Type B pancreatic cell (in vitro differentiated cells): ENCODE measurements at regions not wholly inside any gene's neighbourhood (a gene's known extent, or its start where the extent isn't known, plus 50 kb on each side); places are given as distances from the start of the nearest gene placed in this dataset.
"Not testable (repeated sequence)": the region's sequence is repeated elsewhere in the genome, so short reads cannot be mapped to it uniquely, and the experiment has no call there.

ENCODE experiments used
- DNase-seq: peaks from one replicate; pipeline ENCODE4 v3.0.0; 2021; ENCODE audit warnings: mixed read lengths; ENCODE audit not compliant: unreplicated experiment; ENCODE audit errors: extremely low spot score
- H3K27ac Mint-ChIP-seq: 2 replicates; pipeline ENCODE4 v1.8.0; 2021; ENCODE audit warnings: mild to moderate bottlenecking, mixed read lengths
- H3K27me3 Mint-ChIP-seq: 2 replicates; pipeline ENCODE4 v1.8.0; 2021; ENCODE audit warnings: mixed read lengths
- H3K36me3 Mint-ChIP-seq: 2 replicates; pipeline ENCODE4 v1.8.0; 2021; ENCODE audit warnings: mixed read lengths
- H3K4me1 Mint-ChIP-seq: one replicate; pipeline ENCODE4 v1.8.0; 2021; ENCODE audit warnings: mixed read lengths; ENCODE audit not compliant: unreplicated experiment
- H3K4me3 Mint-ChIP-seq: 2 replicates; pipeline ENCODE4 v1.8.0; 2021; ENCODE audit warnings: mild to moderate bottlenecking, mixed read lengths
- H3K9me3 Mint-ChIP-seq: 2 replicates; pipeline ENCODE4 v1.8.0; 2021; ENCODE audit warnings: mixed read lengths
- TF ChIP-seq, protein P1 (sequence below): fragments of 200-600 bp; sonication (generic); conservative IDR thresholded peaks from 2 replicates; pipeline ENCODE4 v1.5.0; 2021; ENCODE audit warnings: antibody characterized with exemption, mild to moderate bottlenecking

DNA sequence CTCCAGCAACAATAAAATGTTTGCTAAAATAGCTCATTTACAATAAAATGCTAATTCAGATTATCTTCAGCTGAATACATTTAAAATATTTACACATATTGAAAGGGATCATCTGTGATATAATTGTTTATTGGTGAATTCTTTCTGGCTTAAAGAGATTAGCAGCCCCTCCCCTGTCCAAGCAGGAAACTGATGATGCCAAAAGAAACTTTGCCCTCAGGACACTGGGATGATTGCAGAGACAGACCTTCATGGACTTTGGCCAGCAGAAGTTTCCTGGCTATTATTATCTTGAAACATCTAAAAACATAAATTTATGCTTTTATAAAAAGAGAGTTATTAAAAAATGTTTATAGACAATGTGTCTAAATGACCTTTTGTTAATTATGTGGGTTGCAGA lies 764.9 kb upstream of the MBL2 start:
- H3K27me3 Mint-ChIP-seq = no peaks in the 10 kb centered on the region

DNA sequence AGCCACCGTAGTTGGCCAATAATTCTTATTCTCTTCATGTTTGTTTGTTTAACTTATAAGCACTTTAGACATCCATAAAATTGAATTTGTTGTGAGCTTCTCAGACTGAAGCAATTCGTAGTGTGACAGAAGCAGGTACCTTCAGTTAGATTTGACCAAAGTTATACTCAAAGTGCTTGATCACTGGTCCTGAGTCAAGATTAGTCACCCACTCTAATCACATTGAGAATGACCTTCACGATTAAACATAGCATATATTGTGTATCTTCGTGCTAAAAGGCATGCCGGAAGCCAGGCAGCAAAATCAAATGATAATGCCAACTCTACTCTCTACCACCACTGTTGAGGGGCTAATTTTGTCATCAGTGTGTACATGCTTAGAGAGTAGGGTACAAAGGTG lies 763.7 kb upstream of the MBL2 start:
- no peak for DNase-seq
- no peak overlapping the region for H3K4me3 Mint-ChIP-seq
- no peaks in the 10 kb centered on the region for H3K9me3 Mint-ChIP-seq
- no peaks in the 10 kb centered on the region for H3K27me3 Mint-ChIP-seq
- TF ChIP-seq, protein P1, sequence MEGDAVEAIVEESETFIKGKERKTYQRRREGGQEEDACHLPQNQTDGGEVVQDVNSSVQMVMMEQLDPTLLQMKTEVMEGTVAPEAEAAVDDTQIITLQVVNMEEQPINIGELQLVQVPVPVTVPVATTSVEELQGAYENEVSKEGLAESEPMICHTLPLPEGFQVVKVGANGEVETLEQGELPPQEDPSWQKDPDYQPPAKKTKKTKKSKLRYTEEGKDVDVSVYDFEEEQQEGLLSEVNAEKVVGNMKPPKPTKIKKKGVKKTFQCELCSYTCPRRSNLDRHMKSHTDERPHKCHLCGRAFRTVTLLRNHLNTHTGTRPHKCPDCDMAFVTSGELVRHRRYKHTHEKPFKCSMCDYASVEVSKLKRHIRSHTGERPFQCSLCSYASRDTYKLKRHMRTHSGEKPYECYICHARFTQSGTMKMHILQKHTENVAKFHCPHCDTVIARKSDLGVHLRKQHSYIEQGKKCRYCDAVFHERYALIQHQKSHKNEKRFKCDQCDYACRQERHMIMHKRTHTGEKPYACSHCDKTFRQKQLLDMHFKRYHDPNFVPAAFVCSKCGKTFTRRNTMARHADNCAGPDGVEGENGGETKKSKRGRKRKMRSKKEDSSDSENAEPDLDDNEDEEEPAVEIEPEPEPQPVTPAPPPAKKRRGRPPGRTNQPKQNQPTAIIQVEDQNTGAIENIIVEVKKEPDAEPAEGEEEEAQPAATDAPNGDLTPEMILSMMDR = no peak
- H3K36me3 Mint-ChIP-seq = no peaks in the 10 kb centered on the region
- H3K4me1 Mint-ChIP-seq = no peaks in the 10 kb centered on the region
- H3K27ac Mint-ChIP-seq = no peak overlapping the region

More for the DNA sequence above, 764.9 kb upstream of the MBL2 start:
- Mint-ChIP-seq H3K4me1 (no peaks in the 10 kb centered on the region), H3K9me3 (no peaks in the 10 kb centered on the region), H3K36me3 (no peaks in the 10 kb centered on the region), H3K4me3 (no peak overlapping the region), H3K27ac (no peak overlapping the region)
- no peak for DNase-seq
- TF ChIP-seq, protein P1 = no peak

DNA sequence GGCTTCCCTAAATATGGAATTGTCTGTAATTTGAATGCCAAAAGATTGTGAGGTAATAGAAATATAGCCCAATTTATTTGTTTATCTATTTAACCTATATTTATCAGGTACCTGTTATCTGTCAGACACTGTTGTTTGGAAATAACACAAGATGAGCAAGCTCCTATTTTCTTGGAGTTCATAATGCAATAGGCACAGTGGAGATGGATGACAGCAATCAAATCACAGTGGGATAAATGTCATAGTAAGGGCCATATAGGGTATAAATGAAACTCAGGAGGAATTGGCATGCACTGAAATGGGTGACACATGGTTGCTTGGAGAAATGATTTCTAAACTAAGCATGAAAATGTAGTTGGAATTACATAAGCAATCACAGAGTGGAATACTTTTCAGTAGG lies 761.8 kb upstream of the MBL2 start:
- H3K27me3 Mint-ChIP-seq = no peaks in the 10 kb centered on the region
- H3K4me3 Mint-ChIP-seq = no peak overlapping the region
- TF ChIP-seq, protein P1 = no peak

DNA sequence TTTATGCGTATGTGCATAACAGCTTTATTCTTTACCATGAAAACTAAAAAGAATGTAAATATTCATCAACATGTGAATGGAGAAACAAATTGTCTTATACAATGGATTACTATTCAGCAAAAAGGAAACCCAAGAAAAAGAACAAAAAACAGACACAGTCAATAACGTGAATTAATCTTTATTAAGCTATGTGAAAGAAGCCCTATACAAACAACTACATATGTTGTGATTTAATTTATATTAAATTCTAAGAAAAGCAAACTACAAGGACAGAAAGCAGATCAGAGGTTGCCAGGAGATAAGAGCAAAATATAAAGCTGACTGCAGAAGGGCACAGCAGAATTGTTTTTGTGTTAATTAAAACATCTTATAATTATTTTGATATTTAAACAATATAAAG lies 756.4 kb upstream of the MBL2 start:
- no peak for DNase-seq
- no peaks in the 10 kb centered on the region for H3K27me3 Mint-ChIP-seq
- no peaks in the 10 kb centered on the region for H3K36me3 Mint-ChIP-seq
- no peak overlapping the region for H3K27ac Mint-ChIP-seq
- TF ChIP-seq, protein P1 = no peak
- H3K4me1 Mint-ChIP-seq = no peaks in the 10 kb centered on the region
- no peaks in the 10 kb centered on the region for H3K9me3 Mint-ChIP-seq
- H3K4me3 Mint-ChIP-seq = no peak overlapping the region

More for the DNA sequence above, 761.8 kb upstream of the MBL2 start:
- Mint-ChIP-seq H3K27ac (no peak overlapping the region), H3K4me1 (no peaks in the 10 kb centered on the region), H3K36me3 (no peaks in the 10 kb centered on the region), H3K9me3 (no peaks in the 10 kb centered on the region)
- DNase-seq = no peak

DNA sequence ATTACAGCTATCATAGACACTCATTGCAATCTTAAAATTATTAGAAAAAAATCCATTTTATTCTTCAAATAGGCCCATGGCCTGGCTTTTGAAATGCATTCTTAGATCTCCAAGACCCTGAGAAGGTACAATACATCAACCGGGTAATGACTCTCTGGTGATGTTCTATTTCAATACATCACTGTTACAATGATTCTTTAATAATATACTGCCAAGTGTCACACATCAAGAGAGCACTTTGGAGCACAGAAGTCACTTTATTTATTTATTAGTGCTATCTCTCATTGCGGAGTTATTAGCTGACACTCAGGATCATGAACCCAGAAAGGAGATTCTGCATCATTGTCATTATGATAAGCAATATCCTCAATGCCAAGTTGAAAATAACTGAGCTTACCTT lies 748.5 kb upstream of the MBL2 start:
- H3K36me3 Mint-ChIP-seq = no peaks in the 10 kb centered on the region
- H3K4me3 Mint-ChIP-seq = no peak overlapping the region
- no peak for DNase-seq
- TF ChIP-seq, protein P1 = no peak
- H3K4me1 Mint-ChIP-seq = no peaks in the 10 kb centered on the region
- H3K9me3 Mint-ChIP-seq = no peaks in the 10 kb centered on the region
- H3K27ac Mint-ChIP-seq = no peak overlapping the region
- no peaks in the 10 kb centered on the region for H3K27me3 Mint-ChIP-seq

DNA sequence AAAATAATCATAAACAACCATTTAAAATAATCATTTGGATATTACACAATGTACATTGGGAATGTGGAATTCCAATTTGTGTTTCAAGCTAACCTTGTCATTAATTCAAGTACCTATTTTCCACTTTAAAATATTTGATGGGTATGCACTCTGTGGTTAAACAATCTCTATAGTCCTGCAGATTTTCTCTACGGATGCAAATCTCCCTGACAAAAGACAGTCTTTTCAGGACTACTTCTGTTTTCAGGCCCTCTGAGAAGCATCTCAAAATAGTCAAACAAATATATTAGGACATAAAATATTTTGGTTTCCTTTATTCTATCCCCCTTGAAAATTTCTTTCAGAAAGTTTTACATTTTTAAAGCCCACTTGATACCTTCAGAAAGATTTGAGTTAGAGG lies 735.6 kb upstream of the MBL2 start:
- Mint-ChIP-seq H3K27ac (no peak overlapping the region), H3K9me3 (peaks cover 3% of the 10 kb centered on the region), H3K4me3 (no peak overlapping the region), H3K4me1 (no peaks in the 10 kb centered on the region), H3K27me3 (no peaks in the 10 kb centered on the region), H3K36me3 (no peaks in the 10 kb centered on the region)
- TF ChIP-seq, protein P1 = no peak
- DNase-seq = no peak

DNA sequence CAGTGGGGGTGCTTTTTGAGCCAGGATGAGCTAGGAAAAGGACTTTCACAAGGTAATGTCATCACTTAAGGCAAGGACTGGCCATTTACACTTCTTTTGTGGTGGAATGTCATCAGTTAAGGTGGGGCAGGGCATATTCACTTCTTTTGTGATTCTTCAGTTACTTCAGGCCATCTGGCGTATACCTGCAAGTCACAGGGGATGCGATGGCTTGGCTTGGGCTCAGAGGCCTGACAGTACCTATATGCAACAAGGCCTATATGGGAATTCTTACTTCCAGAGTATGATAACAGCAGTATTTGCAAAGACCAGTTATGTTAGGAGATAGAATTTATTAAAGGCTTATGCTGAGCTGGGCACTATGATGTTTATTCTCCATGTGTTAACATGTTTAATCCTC lies 731.9 kb upstream of the MBL2 start:
- not testable (repeated sequence) for H3K27ac Mint-ChIP-seq, H3K4me1 Mint-ChIP-seq, H3K4me3 Mint-ChIP-seq, DNase-seq, H3K36me3 Mint-ChIP-seq, H3K27me3 Mint-ChIP-seq
- peaks cover 11% of the 10 kb centered on the region for H3K9me3 Mint-ChIP-seq
